B cell (primary cell): ENCODE measurements at regions not wholly inside any gene's neighbourhood (a gene's known extent, or its start where the extent isn't known, plus 50 kb on each side); places are given as distances from the start of the nearest gene placed in this dataset.

Experiments
- ATAC-seq: fragments of 200-7000 bp; cut with Tn5 transposase; one replicate; pipeline ENCODE4 v1.10.0; 2021; ENCODE audit warnings: low read depth, mild to moderate bottlenecking, moderate number of reproducible peaks, moderate library complexity
- CTCF ChIA-PET: fragments of 350-600 bp; sonication (Branson Sonifier 250); formaldehyde crosslinking; loops from one replicate; lab custom pipeline; 2021; ENCODE audit warnings: antibody characterized with exemption, inconsistent platforms; lab: Charles Lee
- POLR2A ChIA-PET: fragments of 350-600 bp; sonication (Branson Sonifier 250); formaldehyde crosslinking; loops from one replicate; lab custom pipeline; 2021; ENCODE audit warnings: antibody characterized with exemption; lab: Charles Lee
- DNase-seq: peaks from one replicate; pipeline ENCODE4 v3.0.0; 2013
- H2AFZ ChIP-seq: 2 replicates; pipeline ENCODE4 v1.6.1; 2012; ENCODE audit warnings: mild to moderate bottlenecking, low read depth, low read length; ENCODE audit not compliant: insufficient read depth, poor library complexity, severe bottlenecking
- H3K27ac ChIP-seq, 2 donors: 1 replicate in 1 of 2; 2 replicates in 1 of 2; pipeline ENCODE4 v1.5.1; 2012 to 2013; ENCODE audit warnings: low read length in 2 of 2, mild to moderate bottlenecking in 2 of 2, moderate library complexity in 1 of 2
- H3K27me3 ChIP-seq, 4 experiments: fragments of 200-600 bp in 1 of 4; sonication (generic) in 1 of 4; replicated peaks in 1 of 4; 1 replicate in 2 of 4; 2 replicates in 2 of 4; pipeline versions ENCODE4 v1.6.1 to v1.7.0; 2013 to 2016; ENCODE audit warnings: low read length in 3 of 4, mild to moderate bottlenecking in 2 of 4, mixed read lengths in 1 of 4, moderate library complexity in 1 of 4; ENCODE audit not compliant: insufficient read depth in 4 of 4, control insufficient read depth in 3 of 4; ENCODE audit errors: control extremely low read depth in 1 of 4
- H3K36me3 ChIP-seq, 2 experiments: replicated peaks in 1 of 2; 1 replicate in 1 of 2; 2 replicates in 1 of 2; pipeline versions ENCODE4 v1.6.1 to v1.7.1; 2013; ENCODE audit warnings: low read length in 1 of 2; ENCODE audit not compliant: insufficient read depth in 2 of 2, control insufficient read depth in 1 of 2; ENCODE audit errors: control extremely low read depth in 1 of 2, extremely low read depth in 1 of 2
- H3K4me1 ChIP-seq, 2 donors: fragments of 200-600 bp in 1 of 2; sonication (generic) in 1 of 2; 1 replicate in 1 of 2; 2 replicates in 1 of 2; pipeline versions ENCODE4 v1.5.1 to v1.6.1; 2013 to 2017; ENCODE audit warnings: low read length in 2 of 2; ENCODE audit not compliant: control insufficient read depth in 2 of 2, insufficient read depth in 2 of 2
- H3K4me2 ChIP-seq: replicated peaks from 2 replicates; pipeline ENCODE3; 2012; ENCODE audit warnings: mild to moderate bottlenecking, low read depth, low read length; ENCODE audit not compliant: poor library complexity, severe bottlenecking
- H3K4me3 ChIP-seq, 5 experiments: fragments of 200-600 bp in 1 of 5; sonication (generic) in 1 of 5; 1 replicate in 3 of 5; 2 replicates in 2 of 5; pipeline versions ENCODE4 v1.5.1 to v1.7.0; 2011 to 2016; ENCODE audit warnings: low read length in 4 of 5, mild to moderate bottlenecking in 4 of 5, low read depth in 2 of 5, control low read depth in 1 of 5, moderate library complexity in 1 of 5; ENCODE audit not compliant: insufficient read depth in 1 of 5; ENCODE audit errors: control extremely low read depth in 1 of 5, extremely low read depth in 1 of 5
- H3K79me2 ChIP-seq: fragments of 200-600 bp; sonication (generic); one replicate; pipeline ENCODE4 v1.6.0; 2016; ENCODE audit warnings: low read length; ENCODE audit not compliant: control insufficient read depth, insufficient read depth
- H3K9ac ChIP-seq: fragments of 200-600 bp; sonication (generic); 2 replicates; pipeline ENCODE4 v1.6.1; 2017; ENCODE audit warnings: mild to moderate bottlenecking, low read length, moderate library complexity
- H3K9me3 ChIP-seq, 3 donors: one replicate each; pipeline versions ENCODE4 v1.6.1 to v1.7.1; 2013; ENCODE audit warnings: low read length in 2 of 3; ENCODE audit not compliant: control insufficient read depth in 2 of 3, insufficient read depth in 1 of 3; ENCODE audit errors: control extremely low read depth in 1 of 3
- H4K20me1 ChIP-seq: 2 replicates; pipeline ENCODE4 v1.6.0; 2012; ENCODE audit warnings: mild to moderate bottlenecking, low read length; ENCODE audit not compliant: insufficient read depth, control insufficient read depth, poor library complexity, severe bottlenecking
- H3K27ac Mint-ChIP-seq: one replicate; pipeline ENCODE4 v1.8.0; 2021; ENCODE audit warnings: mixed read lengths
- H3K27me3 Mint-ChIP-seq: one replicate; pipeline ENCODE4 v1.8.0; 2021; ENCODE audit warnings: mixed read lengths
- H3K4me1 Mint-ChIP-seq: one replicate; pipeline ENCODE4 v1.8.0; 2021; ENCODE audit warnings: mixed read lengths
- H3K4me3 Mint-ChIP-seq: one replicate; pipeline ENCODE4 v1.8.0; 2021; ENCODE audit warnings: mixed read lengths
- H3K9me3 Mint-ChIP-seq: one replicate; pipeline ENCODE4 v1.8.0; 2022; ENCODE audit warnings: mixed read lengths; ENCODE audit not compliant: insufficient read depth
- EZH2 ChIP-seq: IDR thresholded peaks from 2 replicates; pipeline ENCODE4 v1.6.1; 2012; ENCODE audit warnings: borderline replicate concordance, low read depth, mild to moderate bottlenecking, moderate library complexity, low read length; ENCODE audit not compliant: insufficient read depth, poor library complexity, severe bottlenecking
- WGBS: methylation state at CpG from one replicate; pipeline ENCODE4 v1.1.5; 2013; ENCODE audit warnings: missing lambda C conversion rate; ENCODE audit not compliant: insufficient coverage; 5-methylcytosine and 5-hydroxymethylcytosine counted together
- intact Hi-C: fragments of 100-400 bp; cut with micrococcal nuclease; formaldehyde crosslinking; loops from one replicate; pipeline ENCODE4 v1.10.0; 2022
- TF ChIP-seq, protein P1 (sequence below): fragments of 200-600 bp; IDR thresholded peaks from one replicate; pipeline ENCODE4 v1.8.0; 2022; ENCODE audit warnings: antibody characterized with exemption, mild to moderate bottlenecking

DNA sequence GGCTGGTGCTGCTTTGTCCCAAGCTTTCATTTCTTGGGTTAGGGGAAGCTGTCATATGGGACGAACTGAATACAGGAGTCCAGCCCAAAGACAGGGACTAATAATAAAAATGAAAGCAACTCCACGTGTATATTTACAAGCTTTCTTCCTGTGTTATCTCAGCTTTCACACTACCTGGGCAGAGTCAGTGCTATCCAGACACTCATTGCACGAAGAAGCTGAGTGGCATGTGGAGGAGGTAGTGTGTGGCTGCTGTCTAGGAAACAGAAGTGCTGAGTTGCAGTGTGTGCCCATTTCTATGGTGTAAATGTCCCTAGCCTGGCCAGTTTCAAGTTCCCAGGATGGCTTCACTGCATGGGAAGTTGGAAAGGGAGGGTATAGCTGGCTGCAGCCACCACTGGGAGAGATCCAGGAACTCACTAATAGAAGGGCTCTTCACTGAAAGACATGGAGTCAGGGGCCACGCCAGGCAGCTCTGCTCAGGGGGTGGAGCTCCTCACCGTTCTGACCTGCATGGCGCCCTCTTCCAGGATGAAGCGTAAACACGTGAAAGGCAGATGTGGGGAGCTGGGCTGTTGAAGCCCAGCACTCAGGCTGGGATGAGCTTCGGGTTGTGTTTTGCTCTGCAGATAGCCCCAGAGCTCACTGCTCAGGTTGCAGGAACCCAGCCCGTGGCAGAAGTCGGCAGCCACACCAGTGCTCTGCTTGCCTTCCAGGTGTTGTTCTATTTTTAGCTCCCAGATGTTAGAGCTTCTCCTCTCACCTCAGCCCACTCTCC lies 116.9 kb downstream of the IRX2 start:
- CTCF ChIA-PET = no interaction called here
- intact Hi-C loops = no loop called here
- ATAC-seq = no peak
- 68% methylated on average over 10 of the region's 11 CpGs for WGBS
- Histone ChIP-seq H3K36me3 (no peaks in the 10 kb centered on the region), H2AFZ (no peak overlapping the region), H3K79me2 (no peaks in the 10 kb centered on the region), H3K9me3 (peaks cover 0 to 30% (median 0%) of the 10 kb centered on the region in 3 donors), H3K27ac (no peak overlapping the region), H3K4me3 (no peak overlapping the region), H3K9ac (no peak overlapping the region), H3K27me3 (no peaks in the 10 kb centered on the region), H4K20me1 (no peaks in the 10 kb centered on the region), H3K4me1 (no peaks in the 10 kb centered on the region), H3K4me2 (no peak overlapping the region)
- Mint-ChIP-seq H3K27ac (no peak overlapping the region), H3K4me3 (no peak overlapping the region), H3K4me1 (no peaks in the 10 kb centered on the region), H3K9me3 (no peaks in the 10 kb centered on the region), H3K27me3 (no peaks in the 10 kb centered on the region)
- DNase-seq = no peak
- POLR2A ChIA-PET = no interaction called here
- no peak for TF ChIP-seq EZH2
- TF ChIP-seq, protein P1, sequence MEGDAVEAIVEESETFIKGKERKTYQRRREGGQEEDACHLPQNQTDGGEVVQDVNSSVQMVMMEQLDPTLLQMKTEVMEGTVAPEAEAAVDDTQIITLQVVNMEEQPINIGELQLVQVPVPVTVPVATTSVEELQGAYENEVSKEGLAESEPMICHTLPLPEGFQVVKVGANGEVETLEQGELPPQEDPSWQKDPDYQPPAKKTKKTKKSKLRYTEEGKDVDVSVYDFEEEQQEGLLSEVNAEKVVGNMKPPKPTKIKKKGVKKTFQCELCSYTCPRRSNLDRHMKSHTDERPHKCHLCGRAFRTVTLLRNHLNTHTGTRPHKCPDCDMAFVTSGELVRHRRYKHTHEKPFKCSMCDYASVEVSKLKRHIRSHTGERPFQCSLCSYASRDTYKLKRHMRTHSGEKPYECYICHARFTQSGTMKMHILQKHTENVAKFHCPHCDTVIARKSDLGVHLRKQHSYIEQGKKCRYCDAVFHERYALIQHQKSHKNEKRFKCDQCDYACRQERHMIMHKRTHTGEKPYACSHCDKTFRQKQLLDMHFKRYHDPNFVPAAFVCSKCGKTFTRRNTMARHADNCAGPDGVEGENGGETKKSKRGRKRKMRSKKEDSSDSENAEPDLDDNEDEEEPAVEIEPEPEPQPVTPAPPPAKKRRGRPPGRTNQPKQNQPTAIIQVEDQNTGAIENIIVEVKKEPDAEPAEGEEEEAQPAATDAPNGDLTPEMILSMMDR = no peak

DNA sequence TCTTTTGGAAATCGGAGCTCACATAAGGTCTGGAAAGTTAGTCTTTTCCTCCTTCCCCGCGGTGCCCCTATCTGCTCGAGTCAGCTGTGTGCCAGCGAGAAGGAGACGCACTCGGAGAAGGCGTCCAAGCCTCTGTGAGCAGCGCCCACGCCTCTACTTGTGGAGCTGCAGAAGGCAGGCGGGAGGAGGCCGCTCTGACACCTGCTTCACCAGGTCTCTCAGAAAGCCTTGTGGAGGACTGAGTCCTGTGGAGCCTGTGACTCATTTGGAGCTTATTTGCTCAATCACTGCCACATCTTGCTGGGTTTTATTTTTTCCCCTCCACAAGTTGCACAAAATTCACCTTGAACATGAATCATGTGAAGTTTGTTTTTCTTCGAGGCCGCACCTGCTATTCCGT lies 117.5 kb downstream of the IRX2 start:
- Histone ChIP-seq H3K36me3 (no peaks in the 10 kb centered on the region), H3K9me3 (peaks cover 0 to 30% (median 0%) of the 10 kb centered on the region in 3 donors), H3K4me3 (no peak overlapping the region), H3K9ac (no peak overlapping the region), H3K4me2 (no peak overlapping the region), H3K27me3 (no peaks in the 10 kb centered on the region), H3K27ac (no peak overlapping the region), H3K4me1 (no peaks in the 10 kb centered on the region), H2AFZ (no peak overlapping the region), H4K20me1 (no peaks in the 10 kb centered on the region), H3K79me2 (no peaks in the 10 kb centered on the region)
- intact Hi-C loops = no loop called here
- H3K4me3 Mint-ChIP-seq = no peak overlapping the region
- WGBS = 89% methylated on average over 12 of the region's 15 CpGs
- no peak for TF ChIP-seq EZH2
- TF ChIP-seq, protein P1 = no peak
- no peaks in the 10 kb centered on the region for H3K9me3 Mint-ChIP-seq
- CTCF ChIA-PET = no interaction called here
- H3K27me3 Mint-ChIP-seq = no peaks in the 10 kb centered on the region
- DNase-seq = no peak
- H3K4me1 Mint-ChIP-seq = no peaks in the 10 kb centered on the region
- no peak overlapping the region for H3K27ac Mint-ChIP-seq
- POLR2A ChIA-PET = no interaction called here
- no peak for ATAC-seq
